DND-41 (cell line): ENCODE measurements at regions not wholly inside any gene's neighbourhood (a gene's known extent, or its start where the extent isn't known, plus 50 kb on each side); places are given as distances from the start of the nearest gene placed in this dataset.

Experiments used
- CTCF ChIP-seq: IDR thresholded peaks from 2 replicates; pipeline ENCODE4 v1.5.1; 2012; ENCODE audit warnings: borderline replicate concordance, low read length, moderate library complexity, mild to moderate bottlenecking; ENCODE audit not compliant: poor library complexity, severe bottlenecking; ENCODE audit errors: extremely low read depth
- EZH2 ChIP-seq: IDR thresholded peaks from 3 replicates; pipeline ENCODE4 v1.6.1; 2012; ENCODE audit warnings: borderline replicate concordance, low read depth, mild to moderate bottlenecking, moderate library complexity, low read length, inconsistent platforms; ENCODE audit not compliant: severe bottlenecking

GRCh38 chr5:124996764-124997077, 250.3 kb upstream of the ZNF608 start:
- no peak for TF ChIP-seq CTCF
- no peak for TF ChIP-seq EZH2
